ENCODE measurements at regions not wholly inside any gene's neighbourhood (a gene's known extent, or its start where the extent isn't known, plus 50 kb on each side); places are given as distances from the start of the nearest gene placed in this dataset.

DNA sequence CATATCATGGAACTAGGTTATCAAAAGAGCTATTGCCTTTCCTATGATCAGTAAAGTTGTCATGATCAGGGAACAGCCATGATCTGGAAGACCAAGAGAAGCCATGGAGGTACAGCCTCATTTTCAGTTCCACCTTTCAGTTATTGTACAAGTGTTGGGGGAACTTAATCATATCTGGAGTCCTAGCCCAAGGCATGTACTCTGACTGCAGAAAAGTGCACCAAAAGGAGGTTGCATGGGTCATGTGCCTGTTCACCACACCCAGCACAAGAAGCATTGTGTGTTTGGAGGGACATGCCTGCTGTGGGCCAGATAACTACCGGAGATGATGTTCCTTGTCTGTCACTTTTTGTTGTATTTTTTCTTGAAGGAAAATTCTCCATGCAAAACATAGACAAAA lies 185.8 kb upstream of the MAN1A1 start:
- Mint-ChIP-seq H3K4me1 (ENCODE audit: low read depth) (peaks cover 15% of the 10 kb centered on the region; the same call in 1 of the 2 replicates), H3K4me3 (no peak overlapping the region)
- DNase-seq, result no peak

DNA sequence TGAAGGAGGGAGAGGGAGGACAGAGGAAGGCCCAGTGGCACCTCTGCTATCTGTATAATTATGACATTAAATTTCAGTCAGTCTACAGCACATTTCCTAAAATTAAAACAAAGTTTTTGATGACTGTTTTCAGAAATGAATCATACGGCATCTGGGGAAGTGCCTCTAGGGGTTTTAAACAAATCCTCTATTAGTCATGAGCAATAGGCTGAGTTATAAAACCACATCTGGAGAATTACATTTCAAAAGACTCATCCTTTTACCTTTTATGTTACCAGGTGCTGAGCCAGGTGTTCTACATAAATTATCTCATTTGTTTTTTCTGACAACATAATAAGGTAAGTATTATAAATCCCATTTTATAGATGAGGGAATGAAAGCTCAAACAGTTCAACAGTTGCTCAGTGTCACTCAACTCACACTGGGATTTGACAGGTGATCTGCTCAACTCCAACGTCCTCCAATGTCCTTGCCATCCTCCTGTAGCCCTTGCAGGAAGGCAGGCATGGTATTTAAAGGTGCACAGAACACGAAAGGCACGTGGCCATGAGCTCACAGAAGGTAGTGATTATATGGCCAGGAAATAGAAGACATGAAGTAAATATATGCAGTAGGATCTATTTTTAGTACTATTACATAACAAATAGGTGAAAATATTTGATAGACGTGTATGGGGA lies 184.2 kb upstream of the MAN1A1 start:
- no peak overlapping the region for H3K27ac Mint-ChIP-seq
- H3K36me3 Mint-ChIP-seq (ENCODE audit: low read depth), result no peaks in the 10 kb centered on the region
- H3K4me1 Mint-ChIP-seq (ENCODE audit: low read depth), result peaks cover 12% of the 10 kb centered on the region; the same call in 1 of the 2 replicates
- peaks cover 8% of the 10 kb centered on the region for H3K9me3 Mint-ChIP-seq
- TF ChIP-seq, protein P1, sequence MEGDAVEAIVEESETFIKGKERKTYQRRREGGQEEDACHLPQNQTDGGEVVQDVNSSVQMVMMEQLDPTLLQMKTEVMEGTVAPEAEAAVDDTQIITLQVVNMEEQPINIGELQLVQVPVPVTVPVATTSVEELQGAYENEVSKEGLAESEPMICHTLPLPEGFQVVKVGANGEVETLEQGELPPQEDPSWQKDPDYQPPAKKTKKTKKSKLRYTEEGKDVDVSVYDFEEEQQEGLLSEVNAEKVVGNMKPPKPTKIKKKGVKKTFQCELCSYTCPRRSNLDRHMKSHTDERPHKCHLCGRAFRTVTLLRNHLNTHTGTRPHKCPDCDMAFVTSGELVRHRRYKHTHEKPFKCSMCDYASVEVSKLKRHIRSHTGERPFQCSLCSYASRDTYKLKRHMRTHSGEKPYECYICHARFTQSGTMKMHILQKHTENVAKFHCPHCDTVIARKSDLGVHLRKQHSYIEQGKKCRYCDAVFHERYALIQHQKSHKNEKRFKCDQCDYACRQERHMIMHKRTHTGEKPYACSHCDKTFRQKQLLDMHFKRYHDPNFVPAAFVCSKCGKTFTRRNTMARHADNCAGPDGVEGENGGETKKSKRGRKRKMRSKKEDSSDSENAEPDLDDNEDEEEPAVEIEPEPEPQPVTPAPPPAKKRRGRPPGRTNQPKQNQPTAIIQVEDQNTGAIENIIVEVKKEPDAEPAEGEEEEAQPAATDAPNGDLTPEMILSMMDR (IDR thresholded peaks at IDR 0.05), result no peak
- peak; percentile 47 for DNase-seq
- H3K4me3 Mint-ChIP-seq, result no peak overlapping the region
- H3K27me3 Mint-ChIP-seq (ENCODE audit: insufficient read depth), result no peaks in the 10 kb centered on the region

More for the DNA sequence above, 185.8 kb upstream of the MAN1A1 start:
- Mint-ChIP-seq H3K27me3 (ENCODE audit: insufficient read depth) (no peaks in the 10 kb centered on the region), H3K36me3 (ENCODE audit: low read depth) (no peaks in the 10 kb centered on the region), H3K27ac (no peak overlapping the region), H3K9me3 (peaks cover 5% of the 10 kb centered on the region)
- TF ChIP-seq, protein P1 (IDR thresholded peaks at IDR 0.05), result no peak

DNA sequence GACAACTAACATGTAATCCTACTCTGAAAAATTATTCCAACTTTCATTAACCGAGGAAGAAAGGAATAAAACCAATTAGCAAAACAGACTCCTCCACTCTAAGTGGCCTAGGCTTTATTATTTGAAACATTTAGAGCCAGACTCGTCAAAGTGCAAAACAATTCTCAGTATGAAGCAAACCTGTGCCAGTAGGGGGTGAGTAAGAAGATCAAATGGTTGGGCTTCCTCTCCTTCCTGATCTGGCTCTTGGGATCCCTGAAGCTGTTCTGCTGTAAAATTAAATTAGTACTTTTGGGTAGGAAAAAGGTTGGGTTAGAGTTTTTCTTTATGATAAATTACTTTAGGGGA lies 177.6 kb upstream of the MAN1A1 start:
- Mint-ChIP-seq H3K9me3 (peaks cover 8% of the 10 kb centered on the region), H3K27me3 (ENCODE audit: insufficient read depth) (no peaks in the 10 kb centered on the region), H3K4me3 (no peak overlapping the region), H3K4me1 (ENCODE audit: low read depth) (no peaks in the 10 kb centered on the region), H3K36me3 (ENCODE audit: low read depth) (no peaks in the 10 kb centered on the region), H3K27ac (no peak overlapping the region)
- TF ChIP-seq, protein P1 (IDR thresholded peaks at IDR 0.05), result no peak
- DNase-seq, result no peak

- H3K36me3 Mint-ChIP-seq (ENCODE audit: low read depth), result no peaks in the 10 kb centered on the region
- no peaks in the 10 kb centered on the region for H3K27me3 Mint-ChIP-seq (ENCODE audit: insufficient read depth)
- peaks cover 8% of the 10 kb centered on the region for H3K9me3 Mint-ChIP-seq
- H3K27ac Mint-ChIP-seq, result no peak overlapping the region
- TF ChIP-seq, protein P1 (IDR thresholded peaks at IDR 0.05), result no peak
- H3K4me1 Mint-ChIP-seq (ENCODE audit: low read depth), result no peaks in the 10 kb centered on the region
- DNase-seq, result no peak
- no peak overlapping the region for H3K4me3 Mint-ChIP-seq
Observed at GRCh38 chr6:119526561-119527230, 177.1 kb upstream of the MAN1A1 start.

DNA sequence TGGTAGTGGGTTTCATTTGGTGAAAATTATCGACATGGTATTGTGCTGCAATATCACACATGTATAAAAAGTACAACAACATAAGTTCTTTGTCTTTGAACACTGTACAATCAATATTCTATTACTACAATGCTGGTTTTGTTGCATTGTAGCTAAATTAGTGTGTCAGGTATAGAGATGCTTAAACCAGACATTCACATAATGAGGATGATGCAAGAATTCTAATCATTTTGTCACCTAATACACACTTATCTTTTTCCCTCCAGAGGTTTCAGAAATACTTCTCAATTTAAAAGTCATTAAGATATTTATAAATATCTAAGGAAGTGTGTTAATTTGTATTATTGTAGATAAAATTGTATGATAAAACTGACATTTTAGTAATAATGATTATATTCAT lies 174.8 kb upstream of the MAN1A1 start:
- no peak for DNase-seq
- Mint-ChIP-seq H3K36me3 (ENCODE audit: low read depth) (no peaks in the 10 kb centered on the region), H3K27me3 (ENCODE audit: insufficient read depth) (no peaks in the 10 kb centered on the region), H3K4me3 (no peak overlapping the region), H3K9me3 (peaks cover 3% of the 10 kb centered on the region; the same call in 1 of the 2 replicates), H3K4me1 (ENCODE audit: low read depth) (no peaks in the 10 kb centered on the region), H3K27ac (no peak overlapping the region)
- TF ChIP-seq, protein P1 (IDR thresholded peaks at IDR 0.05), result no peak

Data from HFFc6 (cell line).